ENCODE measurements at regions not wholly inside any gene's neighbourhood (a gene's known extent, or its start where the extent isn't known, plus 50 kb on each side); places are given as distances from the start of the nearest gene placed in this dataset.

DNA sequence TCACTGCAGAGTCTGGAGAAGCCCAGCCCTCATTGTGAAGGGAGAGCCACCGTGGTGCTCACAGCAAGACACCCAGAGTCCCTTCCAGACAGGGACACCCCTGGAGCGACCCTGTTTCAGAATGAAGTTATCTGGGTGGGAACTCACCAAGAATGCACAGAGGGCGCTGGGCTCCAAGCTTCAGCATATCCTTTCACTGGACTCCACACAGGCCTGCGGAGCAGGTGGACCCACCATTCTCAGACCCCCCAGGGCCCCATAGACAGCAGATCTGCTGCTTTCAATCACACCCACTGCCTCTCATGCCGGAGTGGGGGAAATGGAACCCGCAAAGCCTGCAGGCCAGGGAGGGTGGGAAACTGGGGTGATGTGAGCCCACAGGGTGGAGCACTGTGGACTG, 87.8 kb downstream of the RRM2 start:
- H3K27ac Mint-ChIP-seq, result no peak overlapping the region
- H3K36me3 Mint-ChIP-seq (ENCODE audit: low read depth), result peaks cover 17% of the 10 kb centered on the region
- H3K4me3 Mint-ChIP-seq, result no peak overlapping the region

DNA sequence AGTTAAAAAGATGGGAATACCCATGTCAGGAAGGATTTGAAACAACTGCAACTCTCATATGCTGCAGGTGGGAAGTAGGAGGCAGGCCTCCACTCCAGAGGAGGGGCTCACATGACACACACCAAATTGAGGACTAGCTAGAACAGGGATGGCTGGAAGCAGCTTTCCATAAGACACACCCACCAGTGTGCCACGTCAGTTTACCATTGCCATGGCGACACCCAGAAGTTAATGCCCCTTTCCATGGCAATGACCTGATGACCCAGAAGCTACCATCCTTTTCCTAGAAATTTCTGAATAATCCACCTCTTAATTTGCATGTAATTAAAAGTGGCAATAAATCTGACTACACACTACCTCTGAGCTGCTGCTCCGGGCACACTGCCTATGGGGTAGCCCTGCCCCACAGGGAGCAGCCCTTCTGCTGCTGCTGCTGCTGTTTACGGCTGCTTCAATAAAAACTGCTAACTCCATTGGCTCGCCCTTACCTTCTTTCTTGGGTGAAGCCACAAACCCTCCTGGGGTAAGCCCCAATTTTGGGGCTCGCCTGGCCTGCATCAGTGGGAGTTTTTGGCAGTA, 89.4 kb downstream of the RRM2 start:
- H3K9me3 Mint-ChIP-seq, result no peaks in the 10 kb centered on the region
- no peak for DNase-seq (ENCODE audit: low spot score)
- H3K4me3 Mint-ChIP-seq, result no peak overlapping the region
- peaks cover 1% of the 10 kb centered on the region for H3K4me1 Mint-ChIP-seq (ENCODE audit: low read depth)
- no peaks in the 10 kb centered on the region for H3K27me3 Mint-ChIP-seq (ENCODE audit: low read depth)
- H3K36me3 Mint-ChIP-seq (ENCODE audit: low read depth), result peaks cover 11% of the 10 kb centered on the region
- no peak overlapping the region for H3K27ac Mint-ChIP-seq

More for the DNA sequence above, 87.8 kb downstream of the RRM2 start:
- Mint-ChIP-seq H3K9me3 (no peaks in the 10 kb centered on the region), H3K4me1 (ENCODE audit: low read depth) (no peaks in the 10 kb centered on the region), H3K27me3 (ENCODE audit: low read depth) (no peaks in the 10 kb centered on the region)
- DNase-seq (ENCODE audit: low spot score), result no peak

DNA sequence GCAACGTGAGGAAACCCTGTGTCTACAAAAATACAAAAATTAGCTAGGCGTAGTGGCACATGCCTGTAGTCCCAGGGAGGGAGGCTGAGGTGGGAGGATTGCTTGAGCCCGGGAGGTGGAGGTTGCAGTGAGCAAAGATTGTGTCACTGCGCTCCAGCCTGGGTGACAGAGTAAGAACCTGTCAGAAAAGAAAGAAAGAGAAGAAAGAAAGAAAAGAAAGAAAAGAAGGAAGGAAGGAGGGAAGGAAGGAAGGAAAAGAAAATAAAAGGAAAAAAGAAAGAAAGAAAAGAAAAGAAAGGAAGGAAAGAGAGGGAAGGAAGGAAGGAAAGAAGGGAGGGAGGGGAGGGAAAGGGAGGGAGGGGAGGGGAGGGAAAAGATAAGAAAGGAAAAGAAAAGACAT, 89.9 kb upstream of the HPCAL1 start:
- Mint-ChIP-seq H3K4me3 (no peak overlapping the region), H3K9me3 (no peaks in the 10 kb centered on the region), H3K36me3 (ENCODE audit: low read depth) (peaks cover 7% of the 10 kb centered on the region), H3K4me1 (ENCODE audit: low read depth) (peaks cover 1% of the 10 kb centered on the region), H3K27ac (no peak overlapping the region), H3K27me3 (ENCODE audit: low read depth) (no peaks in the 10 kb centered on the region)
- DNase-seq (ENCODE audit: low spot score), result no peak

DNA sequence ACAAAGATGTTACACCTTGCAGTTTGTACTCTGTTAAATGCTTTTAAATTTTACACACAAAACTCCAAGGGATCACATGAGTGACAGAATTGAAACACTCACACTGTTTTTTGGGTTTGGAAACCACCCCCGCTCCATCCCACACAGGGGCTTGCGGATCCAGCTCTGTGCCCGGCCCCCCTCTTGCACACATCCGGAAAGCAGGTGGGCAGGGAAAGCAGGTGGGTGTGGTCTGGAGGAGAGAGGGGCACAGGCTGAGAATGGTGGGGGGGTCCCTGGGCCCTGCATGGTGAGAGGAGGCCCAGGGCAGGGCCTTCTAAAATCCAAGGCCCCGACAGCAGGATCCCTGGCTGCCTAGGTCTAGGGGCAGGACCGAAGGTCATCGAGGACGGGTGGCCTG, 88.5 kb upstream of the HPCAL1 start:
- Mint-ChIP-seq H3K9me3 (no peaks in the 10 kb centered on the region), H3K4me1 (ENCODE audit: low read depth) (peaks cover 1% of the 10 kb centered on the region), H3K27ac (no peak overlapping the region), H3K27me3 (ENCODE audit: low read depth) (no peaks in the 10 kb centered on the region), H3K36me3 (ENCODE audit: low read depth) (peaks cover 6% of the 10 kb centered on the region), H3K4me3 (no peak overlapping the region)
- no peak for DNase-seq (ENCODE audit: low spot score)

DNA sequence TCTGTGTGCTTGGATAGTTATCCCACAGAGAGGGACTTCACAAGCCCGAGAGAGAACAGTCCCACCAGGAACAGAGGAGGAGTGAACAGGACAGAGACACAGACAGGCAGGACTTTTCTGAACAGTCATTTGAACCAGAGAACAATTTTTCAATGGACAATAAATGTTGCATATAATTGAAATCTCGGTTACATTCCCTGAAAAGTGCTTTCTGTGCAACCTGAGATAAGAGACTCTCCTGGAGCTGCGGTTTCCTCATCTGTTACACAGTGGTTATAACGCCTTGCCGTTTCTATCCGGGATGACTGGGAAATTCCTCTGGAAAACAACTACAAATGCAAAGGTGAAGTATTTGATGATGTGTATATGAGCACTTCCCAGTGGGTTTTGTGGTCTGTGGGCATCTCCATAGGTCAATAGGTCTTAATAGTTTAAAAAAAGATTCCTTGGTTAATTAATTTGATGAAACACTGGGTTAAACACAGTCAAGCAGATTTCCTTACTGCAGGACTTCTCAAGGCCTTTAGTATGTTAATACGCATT, 87.2 kb upstream of the HPCAL1 start:
- Mint-ChIP-seq H3K4me3 (no peak overlapping the region), H3K4me1 (ENCODE audit: low read depth) (peaks cover 1% of the 10 kb centered on the region), H3K27ac (peak overlapping the region; percentile 36), H3K9me3 (no peaks in the 10 kb centered on the region), H3K27me3 (ENCODE audit: low read depth) (no peaks in the 10 kb centered on the region), H3K36me3 (ENCODE audit: low read depth) (peaks cover 3% of the 10 kb centered on the region)
- DNase-seq (ENCODE audit: low spot score), result no peak

DNA sequence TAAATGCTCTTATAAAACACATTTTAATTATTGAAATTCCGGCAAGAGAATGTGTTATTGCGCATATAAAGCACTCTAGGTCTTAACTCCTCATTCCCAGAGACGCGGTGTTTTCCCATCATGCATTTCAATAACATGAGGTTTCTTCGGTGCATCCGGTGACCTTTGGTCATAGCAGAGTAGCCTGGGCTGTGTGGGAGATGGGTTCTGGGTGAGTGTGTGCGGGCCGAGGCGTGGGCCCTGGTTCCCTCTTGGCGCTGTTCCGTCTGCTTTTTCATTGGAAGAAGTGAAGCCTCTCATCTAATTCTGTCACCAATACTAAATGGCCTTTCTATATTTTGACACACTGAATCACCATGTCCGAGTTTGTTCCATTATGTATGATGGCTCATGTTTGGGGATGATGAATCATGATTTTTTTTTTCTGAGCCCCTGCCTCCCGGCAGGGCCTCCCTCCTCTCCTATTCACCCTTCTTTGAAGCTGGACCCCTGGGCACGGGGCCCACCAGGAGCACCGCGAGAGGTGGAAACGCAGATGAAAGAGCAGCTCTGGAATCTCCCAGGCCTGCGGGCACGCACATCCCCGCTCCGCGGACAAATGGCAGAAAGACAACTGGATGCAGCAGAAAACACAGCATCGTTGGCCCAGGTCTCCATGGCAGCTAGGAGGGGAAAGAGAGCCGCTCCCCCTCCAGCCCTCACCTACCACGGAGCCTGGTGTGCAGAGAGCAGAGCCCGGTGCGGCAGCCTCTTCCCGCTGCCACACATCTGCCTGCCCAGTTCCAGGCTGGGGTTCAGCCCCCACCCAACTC, 85.8 kb upstream of the HPCAL1 start:
- H3K27ac Mint-ChIP-seq, result no peak overlapping the region
- no peaks in the 10 kb centered on the region for H3K27me3 Mint-ChIP-seq (ENCODE audit: low read depth)
- no peaks in the 10 kb centered on the region for H3K9me3 Mint-ChIP-seq
- H3K4me1 Mint-ChIP-seq (ENCODE audit: low read depth), result peaks cover 1% of the 10 kb centered on the region
- H3K36me3 Mint-ChIP-seq (ENCODE audit: low read depth), result no peaks in the 10 kb centered on the region
- no peak for DNase-seq (ENCODE audit: low spot score)
- no peak overlapping the region for H3K4me3 Mint-ChIP-seq

DNA sequence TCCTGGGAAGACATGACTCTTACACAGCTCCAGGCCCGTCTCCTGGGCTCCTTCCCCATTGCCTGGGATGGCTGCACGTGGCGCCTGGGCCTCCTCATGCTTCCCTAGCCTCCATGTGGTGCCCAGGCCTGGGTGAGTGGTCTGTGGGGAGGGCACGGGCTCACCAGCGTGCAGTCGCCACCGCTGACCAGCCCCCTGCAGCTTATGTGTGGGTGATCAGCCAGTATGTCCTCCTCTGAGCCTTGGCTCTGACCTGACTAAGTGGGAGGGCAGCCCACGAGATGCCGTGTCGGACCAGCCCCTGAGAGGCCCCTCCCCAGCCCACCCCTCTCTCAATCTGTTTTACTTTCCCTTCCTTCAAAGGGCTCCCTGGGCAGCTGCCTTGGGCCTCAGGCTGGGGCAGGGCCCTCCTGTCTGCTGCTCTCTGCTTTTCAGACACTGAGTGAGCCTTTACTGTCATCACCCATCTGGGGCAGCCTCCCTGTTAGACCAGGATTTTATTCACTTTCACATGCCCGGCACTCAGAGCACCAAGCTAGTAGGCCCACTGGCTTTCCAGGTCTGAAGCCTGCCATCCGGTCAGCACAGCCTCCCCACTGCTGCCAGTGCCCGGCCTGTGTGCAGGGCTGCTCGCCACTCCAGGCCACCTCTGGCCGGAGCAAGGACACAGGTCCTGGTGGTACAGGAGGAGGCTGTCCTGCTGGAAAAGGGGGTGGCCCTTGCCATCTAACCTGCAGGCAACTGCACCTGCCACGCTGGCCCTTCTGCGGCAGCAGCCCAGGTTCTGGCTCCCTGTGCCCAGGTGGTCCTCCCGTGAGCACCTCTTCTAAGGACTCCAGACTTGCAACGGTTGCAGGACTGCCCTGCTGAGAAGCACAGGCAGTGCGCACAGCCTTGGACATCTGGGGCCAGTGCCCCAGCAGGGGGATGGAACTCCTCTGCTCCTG, 84.9 kb upstream of the HPCAL1 start:
- Mint-ChIP-seq H3K27me3 (ENCODE audit: low read depth) (no peaks in the 10 kb centered on the region), H3K4me3 (no peak overlapping the region), H3K9me3 (no peaks in the 10 kb centered on the region), H3K36me3 (ENCODE audit: low read depth) (no peaks in the 10 kb centered on the region), H3K4me1 (ENCODE audit: low read depth) (peaks cover 1% of the 10 kb centered on the region), H3K27ac (no peak overlapping the region)
- DNase-seq (ENCODE audit: low spot score), result no peak

DNA sequence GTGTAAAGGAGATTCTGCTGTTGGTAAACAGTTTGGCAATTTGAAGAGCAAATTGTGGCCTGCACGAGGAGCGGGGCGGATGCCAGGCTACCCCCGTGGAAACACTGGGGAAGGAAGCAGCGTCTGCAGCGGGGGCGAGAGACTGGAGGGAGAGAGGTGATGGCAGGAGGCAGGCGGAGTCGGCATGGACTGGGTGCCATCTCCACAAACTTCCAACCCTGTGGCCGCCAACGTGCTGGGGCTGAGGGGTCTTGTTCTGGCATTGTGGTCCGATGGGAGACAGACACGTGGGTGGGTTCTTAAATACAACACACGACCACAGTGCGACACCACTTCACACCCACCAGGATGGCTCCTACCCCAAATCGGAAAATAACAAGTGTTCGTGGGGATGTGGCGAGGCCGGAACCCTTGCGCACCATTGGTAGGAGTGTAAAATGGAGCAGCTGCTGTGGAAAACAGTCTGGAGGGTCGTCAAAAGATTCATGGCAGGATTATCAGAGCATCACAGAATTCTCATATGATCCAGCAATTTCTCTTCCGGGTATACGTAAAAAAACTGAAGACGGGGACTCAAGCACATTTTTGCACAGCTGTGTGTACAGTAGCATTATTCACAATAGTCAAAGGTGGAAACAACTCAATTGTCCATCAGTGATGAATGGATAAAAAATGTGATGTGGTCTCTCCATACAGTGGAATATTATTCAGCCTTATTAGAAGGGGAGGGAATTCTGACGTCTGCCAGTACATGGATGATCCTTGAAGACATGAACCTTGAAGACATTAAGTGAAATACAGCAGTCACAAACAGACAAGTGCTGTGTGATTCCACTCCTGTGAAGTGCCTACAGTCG, 82.4 kb upstream of the HPCAL1 start:
- H3K4me3 Mint-ChIP-seq, result no peak overlapping the region
- H3K36me3 Mint-ChIP-seq (ENCODE audit: low read depth), result no peaks in the 10 kb centered on the region
- H3K9me3 Mint-ChIP-seq, result no peaks in the 10 kb centered on the region
- no peaks in the 10 kb centered on the region for H3K27me3 Mint-ChIP-seq (ENCODE audit: low read depth)
- H3K27ac Mint-ChIP-seq, result no peak overlapping the region
- no peak for DNase-seq (ENCODE audit: low spot score)
- peaks cover 1% of the 10 kb centered on the region for H3K4me1 Mint-ChIP-seq (ENCODE audit: low read depth)

DNA sequence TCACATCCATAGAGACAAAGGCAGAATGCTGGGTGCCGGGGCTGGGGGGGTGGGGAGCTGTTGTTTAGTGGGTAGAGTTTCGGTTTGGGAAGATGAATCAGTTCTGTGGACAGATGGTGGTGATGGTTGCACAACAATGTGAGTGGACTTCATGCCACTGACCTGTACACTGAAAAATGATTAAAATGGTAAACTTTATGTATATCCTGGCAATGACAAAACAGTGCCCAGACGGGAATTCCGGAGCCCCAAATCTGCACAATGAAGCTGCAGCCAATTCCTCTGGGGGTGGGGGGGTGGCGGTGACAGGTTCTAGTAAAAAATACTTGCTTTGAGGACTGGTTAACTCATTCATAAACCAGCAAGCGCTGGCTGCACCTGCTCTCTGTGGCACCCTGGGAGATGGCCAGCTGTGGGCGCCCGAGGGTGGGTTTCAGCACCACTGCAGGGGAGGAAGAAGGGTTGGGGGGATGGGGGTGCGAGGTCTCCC, 81.8 kb upstream of the HPCAL1 start:
- no peak overlapping the region for H3K27ac Mint-ChIP-seq
- no peaks in the 10 kb centered on the region for H3K9me3 Mint-ChIP-seq
- no peak overlapping the region for H3K4me3 Mint-ChIP-seq
- H3K4me1 Mint-ChIP-seq (ENCODE audit: low read depth), result no peaks in the 10 kb centered on the region
- DNase-seq (ENCODE audit: low spot score), result no peak
- H3K27me3 Mint-ChIP-seq (ENCODE audit: low read depth), result no peaks in the 10 kb centered on the region
- H3K36me3 Mint-ChIP-seq (ENCODE audit: low read depth), result no peaks in the 10 kb centered on the region

DNA sequence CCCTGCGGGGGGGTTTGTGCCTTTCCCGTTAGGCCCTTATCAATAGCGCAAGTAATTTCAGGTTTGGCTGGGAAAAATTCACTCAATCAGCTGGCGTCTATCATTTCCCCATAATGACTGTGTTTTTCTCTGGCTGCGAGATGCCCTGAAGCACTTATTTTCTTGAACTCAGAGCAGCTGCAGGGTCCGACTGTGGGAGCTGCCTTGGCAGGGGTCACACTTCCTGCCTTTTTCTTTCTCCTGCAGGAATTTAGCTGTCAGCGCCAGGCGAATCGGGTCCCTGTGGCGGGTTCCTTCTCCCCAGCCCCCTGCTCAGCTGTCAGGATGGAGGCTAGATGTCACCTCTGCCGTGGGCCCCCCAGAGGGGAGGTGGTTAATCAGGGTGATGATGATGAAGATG, 81.3 kb upstream of the HPCAL1 start:
- Mint-ChIP-seq H3K4me3 (no peak overlapping the region), H3K36me3 (ENCODE audit: low read depth) (no peaks in the 10 kb centered on the region), H3K27ac (no peak overlapping the region), H3K9me3 (no peaks in the 10 kb centered on the region), H3K27me3 (ENCODE audit: low read depth) (no peaks in the 10 kb centered on the region), H3K4me1 (ENCODE audit: low read depth) (no peaks in the 10 kb centered on the region)
- DNase-seq (ENCODE audit: low spot score), result no peak

DNA sequence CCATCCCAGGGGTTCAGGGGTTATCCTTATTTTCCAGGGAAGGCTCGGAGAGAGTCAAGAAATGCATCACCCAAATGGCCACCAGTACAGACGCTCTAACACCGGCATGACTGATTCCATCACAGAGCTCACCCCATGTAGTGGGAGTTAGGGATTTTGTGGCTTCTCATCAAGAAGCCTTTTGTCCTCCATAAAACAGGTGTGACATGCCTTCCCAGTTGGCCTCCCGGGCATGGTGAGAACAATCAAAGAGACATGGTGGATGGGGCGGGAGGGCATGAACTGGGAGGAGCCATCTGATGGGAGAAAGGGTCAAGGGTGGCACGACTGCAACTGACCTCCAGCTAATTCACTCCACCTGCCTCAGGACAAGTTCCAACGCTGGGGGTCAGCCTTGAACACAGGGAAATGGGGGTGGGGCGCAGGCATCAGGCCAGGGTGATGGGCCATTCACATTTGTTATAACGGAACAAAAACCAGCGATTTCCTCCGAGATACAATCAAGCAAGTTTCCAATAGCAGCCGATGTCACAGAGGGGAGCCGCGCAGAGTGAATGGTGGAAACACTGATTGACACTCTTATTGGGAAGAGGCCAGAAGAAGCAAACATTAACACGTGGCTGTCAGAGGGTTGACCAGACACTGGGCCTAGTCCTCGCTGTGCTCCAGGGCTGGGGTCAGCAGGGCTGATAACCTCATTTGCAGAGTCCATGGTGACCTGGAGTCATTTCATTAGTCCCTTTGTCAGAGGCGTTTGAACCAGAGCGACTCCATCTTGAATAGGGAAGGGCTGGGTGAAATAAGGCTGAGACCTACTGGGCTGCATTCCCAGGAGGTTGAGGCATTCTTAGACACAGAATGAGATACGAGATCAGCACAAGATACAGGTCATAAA, 80.5 kb upstream of the HPCAL1 start:
- H3K27ac Mint-ChIP-seq, result no peak overlapping the region
- no peak for DNase-seq (ENCODE audit: low spot score)
- H3K4me1 Mint-ChIP-seq (ENCODE audit: low read depth), result no peaks in the 10 kb centered on the region
- no peaks in the 10 kb centered on the region for H3K9me3 Mint-ChIP-seq
- H3K4me3 Mint-ChIP-seq, result no peak overlapping the region
- H3K36me3 Mint-ChIP-seq (ENCODE audit: low read depth), result no peaks in the 10 kb centered on the region
- H3K27me3 Mint-ChIP-seq (ENCODE audit: low read depth), result no peaks in the 10 kb centered on the region

DNA sequence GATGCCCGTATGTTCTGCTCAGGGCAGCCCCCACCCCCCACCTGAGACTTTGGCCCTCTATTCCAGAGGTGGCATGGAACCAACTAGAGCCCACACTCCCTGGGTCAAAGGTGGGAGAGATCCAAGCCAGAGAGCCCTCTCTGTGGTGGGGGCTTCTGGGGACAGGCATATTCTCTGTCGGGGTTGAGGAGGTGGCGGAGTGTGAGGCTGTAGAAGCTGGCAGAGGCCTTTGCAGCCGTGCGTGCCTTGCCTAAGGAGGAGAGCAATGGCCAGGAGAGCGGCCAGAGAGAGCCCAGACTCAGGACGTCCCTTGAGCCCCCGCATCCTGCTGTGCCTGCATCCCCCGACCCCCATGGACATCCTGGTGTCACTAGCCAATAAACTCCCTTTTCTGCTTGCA, 79.2 kb upstream of the HPCAL1 start:
- no peak overlapping the region for H3K27ac Mint-ChIP-seq
- no peaks in the 10 kb centered on the region for H3K9me3 Mint-ChIP-seq
- H3K27me3 Mint-ChIP-seq (ENCODE audit: low read depth), result no peaks in the 10 kb centered on the region
- no peak for DNase-seq (ENCODE audit: low spot score)
- no peaks in the 10 kb centered on the region for H3K4me1 Mint-ChIP-seq (ENCODE audit: low read depth)
- H3K36me3 Mint-ChIP-seq (ENCODE audit: low read depth), result no peaks in the 10 kb centered on the region
- H3K4me3 Mint-ChIP-seq, result no peak overlapping the region
